ENCODE measurements at regions not wholly inside any gene's neighbourhood (a gene's known extent, or its start where the extent isn't known, plus 50 kb on each side); places are given as distances from the start of the nearest gene placed in this dataset.

DNA sequence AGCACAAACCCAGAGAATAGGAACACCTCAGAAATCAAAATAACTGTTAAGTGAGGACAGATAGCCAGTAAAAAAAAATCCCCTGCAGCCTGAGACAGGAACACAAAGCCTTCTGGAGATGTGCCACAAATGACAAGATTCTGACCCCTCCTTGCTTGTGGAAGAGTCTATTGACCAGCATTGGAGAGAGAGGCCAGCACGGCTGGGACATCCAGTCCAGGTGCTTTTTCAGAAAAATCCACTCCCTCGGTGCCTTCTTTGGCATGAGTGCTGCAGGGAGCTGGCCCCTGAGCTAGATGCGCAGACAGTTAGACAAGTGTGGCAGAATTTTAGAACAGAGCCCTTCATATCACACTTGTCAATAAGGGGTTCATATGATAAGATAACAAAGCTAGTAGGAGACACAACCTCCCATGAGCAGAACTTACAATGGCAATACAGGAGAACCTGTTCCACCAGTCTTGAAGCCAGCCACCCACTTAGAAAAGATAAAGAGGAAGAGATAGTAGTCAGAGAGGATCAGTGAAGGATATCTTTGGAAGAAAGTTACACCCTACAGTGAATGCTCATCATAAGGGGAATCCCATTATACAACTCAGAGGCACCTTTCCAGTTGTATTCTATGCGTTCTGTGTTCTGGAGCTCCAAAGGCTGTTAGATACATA lies 298.4 kb downstream of the TLE1 start:
- no peak for DNase-seq (ENCODE audit: low read depth)

DNA sequence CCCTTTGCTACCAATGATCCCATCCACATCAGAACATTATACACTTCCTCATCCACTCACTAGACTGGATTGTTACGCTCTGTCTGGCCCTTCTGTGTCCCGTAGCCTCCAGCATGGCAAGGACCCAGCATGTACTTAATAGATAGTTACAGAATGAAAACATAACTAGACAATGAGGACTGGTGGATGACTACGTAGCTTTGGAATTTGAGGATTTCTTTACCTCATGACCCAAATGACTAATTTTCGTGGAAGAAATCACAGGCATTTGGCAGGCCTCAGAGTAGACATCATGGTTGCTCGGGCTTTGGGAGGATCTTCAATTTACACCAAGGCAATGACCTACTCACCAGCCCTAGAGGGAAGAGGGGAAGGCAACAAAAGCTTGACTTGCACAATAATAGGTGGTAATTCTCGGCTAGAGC lies 299.8 kb downstream of the TLE1 start:
- DNase-seq (ENCODE audit: low read depth), result no peak

GRCh38 chr9:81388831-81389230 lies 300.5 kb downstream of the TLE1 start:
- DNase-seq (ENCODE audit: low read depth), result no peak

- DNase-seq (ENCODE audit: low read depth), result no peak
Observed at GRCh38 chr9:81387360-81388106, 301.8 kb downstream of the TLE1 start.

DNA sequence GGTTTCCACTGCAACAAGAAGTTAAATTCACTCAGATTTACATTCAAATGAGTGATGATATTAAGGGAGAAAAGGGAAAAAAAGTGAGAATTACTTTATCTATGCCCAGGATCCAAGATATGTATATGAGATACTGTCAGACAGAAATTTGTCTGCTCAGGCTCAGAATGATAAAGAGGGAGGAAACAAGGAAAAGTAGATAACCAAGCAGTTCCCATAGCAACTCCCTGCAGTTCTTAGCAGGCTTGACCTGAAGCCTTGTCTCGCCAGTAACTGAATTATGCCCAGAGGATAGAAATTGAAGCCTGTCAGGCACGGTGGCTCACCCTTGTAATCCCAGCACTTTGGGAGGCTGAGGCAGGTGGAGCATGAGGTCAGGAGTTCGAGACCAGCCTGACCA lies 304.4 kb downstream of the TLE1 start:
- no peak for DNase-seq (ENCODE audit: low read depth)

DNA sequence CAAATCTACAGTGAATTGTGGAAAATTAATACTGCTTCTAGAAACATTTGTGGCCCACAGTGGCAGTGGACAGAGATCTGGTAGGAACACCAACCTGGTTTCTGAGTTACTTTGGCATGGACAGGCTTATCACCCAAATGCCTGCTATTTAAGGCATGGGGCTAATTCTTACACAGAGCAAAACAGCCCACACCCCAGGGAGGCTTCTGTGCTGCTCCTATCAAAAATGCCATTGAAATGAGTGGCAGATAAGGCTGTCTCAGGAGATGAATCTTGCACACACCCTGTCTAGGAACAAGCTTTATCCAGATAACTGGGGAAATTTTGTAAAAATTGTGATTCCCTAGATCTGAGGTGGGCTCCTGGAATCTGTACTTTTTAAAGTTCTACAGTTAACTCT lies 307.1 kb downstream of the TLE1 start:
- DNase-seq (ENCODE audit: low read depth), result no peak

DNA sequence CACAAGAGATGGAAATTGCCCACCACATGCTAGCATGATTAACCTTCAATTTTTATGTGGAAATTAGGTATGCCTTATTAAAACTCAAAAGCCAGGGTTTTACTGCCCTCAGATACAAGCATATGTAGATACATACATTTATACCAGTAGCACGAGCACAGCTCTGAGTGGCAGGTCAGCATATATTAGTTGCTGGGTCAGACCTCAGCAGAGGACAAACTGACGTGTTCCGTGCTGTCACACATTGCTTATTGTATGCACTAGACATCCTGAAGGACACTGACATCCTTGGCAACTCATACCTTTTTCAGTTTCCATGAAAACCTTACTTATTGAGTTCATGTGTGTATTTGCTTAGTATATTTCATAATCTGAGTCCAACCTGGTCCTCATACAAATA lies 307.7 kb downstream of the TLE1 start:
- no peak for DNase-seq (ENCODE audit: low read depth)

DNA sequence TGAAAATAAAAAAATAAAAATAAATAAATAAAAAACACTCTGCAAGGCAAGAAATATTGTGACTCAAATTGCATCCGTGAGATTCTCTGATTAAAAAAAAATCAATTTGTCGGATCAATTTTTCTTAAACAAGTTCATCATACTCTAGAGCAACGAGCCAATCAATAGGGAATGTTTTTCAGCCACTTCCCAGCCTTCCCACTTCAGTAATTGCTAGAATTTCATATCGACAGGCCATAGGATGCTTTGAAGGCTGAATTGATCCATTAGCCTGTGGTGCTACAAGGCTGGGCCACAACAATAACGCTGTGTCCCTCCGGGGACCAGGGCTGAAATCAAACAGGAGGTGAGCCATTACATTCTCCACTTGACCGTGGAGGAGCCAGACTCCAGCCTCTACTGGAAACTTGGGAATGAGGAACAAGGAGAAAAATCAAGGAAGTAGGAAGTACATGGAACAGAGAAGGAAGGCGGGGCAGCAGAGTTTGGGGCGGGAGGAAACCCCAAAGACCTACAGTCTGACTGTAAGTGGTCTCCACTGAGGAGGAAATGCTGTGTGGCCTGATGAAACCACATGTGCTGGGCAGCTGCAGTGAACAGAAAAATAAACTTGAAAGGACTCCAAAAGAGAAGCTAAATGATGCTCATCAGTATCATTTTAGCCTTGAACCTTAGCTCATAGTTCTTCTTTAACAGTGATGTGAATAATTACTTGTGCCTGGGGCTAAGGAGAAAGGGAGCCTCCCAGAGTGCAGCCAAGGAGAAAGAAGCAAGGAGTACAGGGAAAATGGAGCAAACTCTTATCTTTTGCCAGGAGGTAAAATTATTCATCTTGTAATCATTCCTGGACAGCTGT lies 308.6 kb downstream of the TLE1 start:
- DNase-seq (ENCODE audit: low read depth), result no peak

DNA sequence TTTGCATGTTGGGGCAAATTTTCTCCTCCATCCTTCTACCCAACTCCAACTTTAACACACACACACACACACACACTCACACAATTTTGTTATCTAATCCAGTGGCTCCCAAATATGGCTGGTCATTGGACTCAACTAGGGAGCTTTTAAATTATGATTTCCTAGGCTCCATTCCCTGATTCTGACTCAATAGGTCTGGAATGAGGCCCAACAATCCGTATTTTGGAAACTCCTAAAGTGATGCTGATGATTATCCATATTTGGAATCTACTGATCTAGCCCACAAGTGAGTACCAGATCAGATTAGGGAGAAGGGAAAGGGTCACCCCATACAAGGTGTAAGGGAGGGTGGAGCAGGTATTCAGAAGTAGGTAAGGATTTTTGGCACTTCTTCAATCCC lies 309.7 kb downstream of the TLE1 start:
- no peak for DNase-seq (ENCODE audit: low read depth)

DNA sequence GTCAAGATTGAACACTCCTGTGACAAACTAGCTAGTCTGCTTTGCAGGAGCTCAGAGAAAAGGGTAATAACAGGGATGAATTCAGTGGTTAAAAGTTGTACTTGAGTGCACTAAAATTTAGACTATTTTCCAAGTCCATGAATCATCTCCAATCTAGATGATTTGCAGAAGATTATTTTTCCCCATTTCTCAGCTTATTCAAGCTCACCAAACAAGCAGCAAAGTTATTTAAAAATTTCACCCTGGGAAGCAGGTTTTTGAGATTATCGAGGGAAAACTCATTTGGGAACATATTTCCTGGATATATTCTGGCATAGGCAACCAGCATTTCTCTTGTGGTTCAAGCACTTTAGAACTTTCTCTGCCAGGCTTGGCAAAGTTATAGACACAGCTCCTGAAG lies 311.4 kb downstream of the TLE1 start:
- DNase-seq (ENCODE audit: low read depth), result no peak

- DNase-seq (ENCODE audit: low read depth), result no peak
Observed at GRCh38 chr9:81377320-81377719, 312.0 kb downstream of the TLE1 start.

DNA sequence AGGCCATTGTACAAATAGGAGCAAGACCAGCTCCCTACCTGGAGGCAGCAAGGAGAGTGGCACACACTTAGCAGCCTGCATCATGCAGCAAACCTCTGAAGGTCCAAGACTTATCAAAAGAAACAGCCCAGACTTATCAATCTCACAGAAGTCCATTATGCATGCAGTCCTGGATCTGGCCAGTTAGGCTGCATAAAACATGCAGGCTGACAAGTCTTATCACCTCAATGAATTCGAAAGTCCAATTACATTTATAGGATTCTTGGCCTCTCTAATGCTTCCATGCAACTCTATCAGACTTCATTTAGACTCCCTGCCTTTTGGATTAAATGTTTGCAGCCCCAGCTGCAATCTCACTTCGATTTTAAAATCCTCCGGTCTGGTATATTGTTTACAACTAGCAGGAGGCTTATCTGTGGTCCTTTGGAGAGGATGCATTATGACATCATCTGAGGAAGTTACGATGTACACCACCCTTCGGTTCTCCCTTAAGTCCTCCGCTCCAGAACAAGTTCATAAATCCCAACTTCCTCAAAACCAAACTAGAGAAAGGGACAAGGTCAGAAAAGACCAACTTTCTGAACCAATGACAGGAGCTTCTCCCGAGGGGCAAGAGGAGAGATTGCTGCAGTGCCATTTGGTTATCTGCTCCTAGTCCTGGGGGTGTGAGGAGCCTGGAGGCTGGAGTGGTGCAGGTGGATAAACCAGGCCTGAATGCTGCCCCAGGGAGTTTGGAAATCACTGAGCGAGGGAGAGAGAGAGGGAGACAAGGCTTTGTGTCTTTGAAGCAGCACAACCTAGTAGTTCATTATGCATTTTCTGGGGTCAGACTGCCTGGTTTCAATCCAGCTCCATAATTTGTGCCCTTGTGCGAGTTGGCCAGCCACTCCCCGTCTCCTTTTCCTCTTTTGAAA lies 313.9 kb downstream of the TLE1 start:
- no peak for DNase-seq (ENCODE audit: low read depth)

DNA sequence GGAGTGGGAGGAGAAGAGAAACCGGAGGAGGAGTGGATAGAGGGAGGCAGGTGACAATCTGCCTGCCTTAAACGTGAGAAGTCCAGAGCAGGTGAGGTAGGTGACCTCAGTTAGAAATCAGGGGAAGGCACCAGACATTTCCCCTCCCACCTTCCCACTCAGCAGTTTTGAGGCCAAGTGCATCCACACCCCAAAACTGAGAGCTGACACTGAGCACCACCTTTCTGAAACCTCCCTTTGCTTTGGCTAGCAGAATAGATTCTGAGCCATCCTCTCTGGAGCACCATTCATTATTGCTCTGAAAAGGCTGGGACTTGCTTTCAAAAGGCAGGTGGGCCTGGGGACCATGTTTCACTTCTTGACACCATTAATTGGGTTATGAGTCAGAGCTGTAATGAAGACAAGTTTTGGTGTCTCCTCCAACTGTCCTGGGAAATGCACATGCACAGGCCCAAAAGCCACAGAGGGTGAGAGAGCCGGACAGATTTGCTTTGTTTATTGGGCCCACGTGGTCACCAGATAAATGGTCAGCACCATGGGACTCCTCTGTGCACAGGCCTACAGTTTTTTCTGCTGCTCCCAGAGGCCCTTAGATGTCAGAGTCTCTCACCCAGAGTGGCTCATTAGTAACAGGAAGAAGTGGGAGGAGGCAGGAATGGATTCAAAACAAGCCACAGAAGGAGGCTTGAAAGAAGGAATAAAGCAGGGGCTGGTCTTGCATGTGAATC lies 314.7 kb downstream of the TLE1 start:
- no peak for DNase-seq (ENCODE audit: low read depth)

DNA sequence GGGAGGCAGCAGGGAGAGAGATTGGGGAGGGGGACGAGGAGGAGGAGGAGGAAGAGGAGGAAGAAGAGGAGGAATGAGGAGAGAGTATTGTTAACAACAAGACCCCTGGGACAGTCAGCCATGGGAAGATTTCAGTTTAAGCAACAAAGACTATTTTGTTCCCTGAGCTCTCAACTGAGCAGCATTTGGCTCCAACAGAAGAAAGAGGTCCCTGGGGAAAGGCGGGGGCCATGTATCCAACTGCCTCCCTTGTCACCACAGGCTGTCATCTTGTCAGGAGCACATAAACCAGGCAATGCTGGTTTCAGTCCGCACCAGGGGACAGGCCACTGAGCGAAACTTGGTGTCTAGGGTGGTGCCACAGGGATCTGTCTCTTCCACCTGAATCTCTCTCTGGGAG lies 316.1 kb downstream of the TLE1 start:
- DNase-seq (ENCODE audit: low read depth), result no peak

DNA sequence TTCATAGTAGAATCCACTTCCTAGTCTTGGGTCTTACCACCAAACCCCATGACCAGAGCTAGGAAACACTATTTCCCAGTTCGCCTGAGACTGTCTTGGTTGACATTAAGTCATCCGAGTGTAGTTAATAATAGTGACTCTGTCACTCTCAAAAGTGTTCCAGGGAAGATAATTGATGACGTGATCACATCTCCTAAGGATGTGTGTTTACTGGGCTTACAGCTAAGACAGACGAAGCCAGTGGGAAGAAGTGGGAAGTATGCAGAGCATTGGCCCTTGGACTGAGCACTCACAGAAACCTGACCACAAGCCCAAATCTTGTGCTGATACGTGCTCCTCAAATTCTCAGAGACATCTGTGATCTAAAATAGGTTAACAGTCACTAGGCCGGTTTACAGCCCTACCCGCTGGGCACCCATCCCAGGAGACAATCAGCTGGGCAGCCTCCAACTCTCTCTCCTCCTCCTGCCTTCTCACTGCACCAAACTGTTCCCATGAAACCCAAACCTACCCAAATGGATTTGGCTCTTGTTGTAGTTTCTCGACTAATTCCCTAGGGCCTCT lies 316.6 kb downstream of the TLE1 start:
- DNase-seq (ENCODE audit: low read depth), result no peak

GRCh38 chr9:81371824-81372223 lies 317.5 kb downstream of the TLE1 start:
- no peak for DNase-seq (ENCODE audit: low read depth)

DNA sequence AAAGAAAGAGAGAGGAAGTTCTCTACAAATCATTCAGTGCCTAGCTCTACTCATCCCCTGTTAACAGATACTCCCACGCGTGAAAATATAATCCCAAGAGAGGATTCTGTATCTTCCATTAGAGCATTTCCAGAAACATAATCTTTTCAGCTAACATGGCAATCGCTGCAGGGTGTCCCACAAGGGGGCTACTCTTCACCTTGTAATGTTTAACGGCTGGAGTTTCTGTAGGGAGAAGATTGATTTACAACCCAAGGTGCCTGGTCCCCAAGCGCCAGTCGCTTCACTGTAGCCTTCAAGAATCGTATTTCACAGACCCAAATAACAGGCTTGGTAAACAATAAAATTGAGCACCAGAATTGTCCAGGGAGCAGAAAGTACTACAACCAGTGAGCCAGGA lies 318.7 kb downstream of the TLE1 start:
- no peak for DNase-seq (ENCODE audit: low read depth)

- no peak for DNase-seq (ENCODE audit: low read depth)
Observed at GRCh38 chr9:81370096-81370495, 319.3 kb downstream of the TLE1 start.

DNA sequence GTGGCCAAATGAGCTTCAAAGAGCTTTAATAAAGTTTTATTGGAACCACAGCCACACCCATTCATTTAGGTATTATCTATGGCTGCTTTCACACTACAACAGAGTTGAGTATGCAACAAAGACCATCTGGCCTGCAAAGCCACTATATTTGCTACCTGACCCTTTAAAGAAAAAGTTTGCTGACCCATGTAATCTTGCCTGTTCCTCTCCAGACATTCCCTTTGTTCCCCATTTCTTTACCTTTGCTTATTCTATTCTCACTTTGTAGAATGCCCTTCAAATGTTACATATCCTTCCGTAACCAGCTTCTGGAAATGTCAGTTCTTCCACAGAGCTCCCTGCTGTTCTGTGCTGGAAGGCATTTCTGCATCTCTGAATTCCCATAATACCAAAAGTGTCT lies 320.2 kb downstream of the TLE1 start:
- DNase-seq (ENCODE audit: low read depth), result no peak

DNA sequence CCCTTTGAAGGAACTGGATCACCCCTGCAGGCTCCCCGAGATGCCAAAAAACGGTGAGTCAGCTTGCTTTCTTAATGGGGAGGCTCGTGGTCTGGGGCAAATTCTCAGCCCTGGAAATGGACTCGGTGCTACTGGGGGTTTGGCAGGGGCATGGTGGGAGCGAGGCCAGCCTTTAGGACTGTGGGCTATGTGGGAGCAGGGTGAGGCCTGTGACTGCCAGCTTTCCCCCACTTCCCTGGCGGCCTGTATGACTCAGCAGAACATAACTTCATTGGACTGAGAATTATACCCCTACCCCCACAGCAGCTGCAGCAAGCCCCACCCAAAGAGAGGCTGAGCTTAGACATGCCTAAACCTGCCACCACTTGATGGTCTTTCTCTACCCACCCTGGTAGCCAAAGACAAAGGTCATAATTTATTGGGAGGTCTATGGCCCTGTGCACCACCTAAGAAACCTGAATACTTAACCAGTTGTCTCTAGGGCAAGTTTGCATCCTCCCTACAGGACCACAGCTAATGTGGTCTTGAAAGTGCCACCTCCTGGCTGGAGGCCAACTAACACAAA lies 325.3 kb downstream of the TLE1 start:
- DNase-seq (ENCODE audit: low read depth), result no peak

GRCh38 chr9:81361296-81361695 lies 328.1 kb downstream of the TLE1 start:
- DNase-seq (ENCODE audit: low read depth), result no peak

All from stimulated activated CD8-positive, alpha-beta memory T cell treated with anti-CD3 and anti-CD28 coated beads, Interleukin-15, amount 100 ng/mL, for 1 hour (primary cell).